HepG2 (cell line): ENCODE measurements at regions not wholly inside any gene's neighbourhood (a gene's known extent, or its start where the extent isn't known, plus 50 kb on each side); places are given as distances from the start of the nearest gene placed in this dataset.

Experiments used
- CBX1 ChIP-seq: IDR thresholded peaks from one replicate; pipeline ENCODE4 v1.6.1; 2016; ENCODE audit warnings: antibody characterized with exemption, low read depth
- CEBPZ ChIP-seq: IDR thresholded peaks from 2 replicates; pipeline ENCODE4 v1.6.1; 2012; ENCODE audit warnings: low read length, improper control_type of control experiment
- MLXIP ChIP-seq: sonication (generic); formaldehyde crosslinking; IDR thresholded peaks from 2 replicates; pipeline ENCODE4 v1.9.0; 2021; ENCODE audit warnings: missing genetic modification reagents, borderline replicate concordance
- NFKBIZ ChIP-seq: IDR thresholded peaks from 2 replicates; pipeline ENCODE4 v1.6.1; 2018; ENCODE audit warnings: missing genetic modification reagents, missing compliant biosample characterization
- POLR2AphosphoS5 ChIP-seq: IDR thresholded peaks from 2 replicates; pipeline ENCODE4 v1.6.1; 2012; ENCODE audit warnings: low read depth, low read length
- TSC22D2 ChIP-seq: sonication (generic); formaldehyde crosslinking; IDR thresholded peaks from 2 replicates; pipeline ENCODE4 v1.5.1; 2020; ENCODE audit warnings: missing genetic modification reagents, mild to moderate bottlenecking, borderline replicate concordance
- U2AF1 ChIP-seq: fragments of 200-400 bp; formaldehyde crosslinking; optimal IDR thresholded peaks from 2 replicates; pipeline ENCODE3; 2017; ENCODE audit warnings: mild to moderate bottlenecking, low read depth, low read length
- TF ChIP-seq, protein P1 (sequence below): IDR thresholded peaks from 2 replicates; pipeline ENCODE4 v1.6.1; 2016; ENCODE audit warnings: control low read depth
- TF ChIP-seq, protein P2 (sequence below): sonication (generic); formaldehyde crosslinking; IDR thresholded peaks from 2 replicates; pipeline ENCODE4 v1.5.0; 2020; ENCODE audit warnings: mild to moderate bottlenecking, missing genetic modification reagents, borderline replicate concordance

- TF ChIP-seq CEBPZ (no peak), MLXIP (CRISPR knock-in tag) (no peak), U2AF1 (no peak), POLR2AphosphoS5 (no peak), TSC22D2 (CRISPR knock-in tag) (no peak), NFKBIZ (no peak), CBX1 (no peak)
- TF ChIP-seq, protein P1, sequence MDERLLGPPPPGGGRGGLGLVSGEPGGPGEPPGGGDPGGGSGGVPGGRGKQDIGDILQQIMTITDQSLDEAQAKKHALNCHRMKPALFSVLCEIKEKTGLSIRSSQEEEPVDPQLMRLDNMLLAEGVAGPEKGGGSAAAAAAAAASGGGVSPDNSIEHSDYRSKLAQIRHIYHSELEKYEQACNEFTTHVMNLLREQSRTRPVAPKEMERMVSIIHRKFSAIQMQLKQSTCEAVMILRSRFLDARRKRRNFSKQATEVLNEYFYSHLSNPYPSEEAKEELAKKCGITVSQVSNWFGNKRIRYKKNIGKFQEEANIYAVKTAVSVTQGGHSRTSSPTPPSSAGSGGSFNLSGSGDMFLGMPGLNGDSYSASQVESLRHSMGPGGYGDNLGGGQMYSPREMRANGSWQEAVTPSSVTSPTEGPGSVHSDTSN (CRISPR knock-in tag) = no peak
- TF ChIP-seq, protein P2, sequence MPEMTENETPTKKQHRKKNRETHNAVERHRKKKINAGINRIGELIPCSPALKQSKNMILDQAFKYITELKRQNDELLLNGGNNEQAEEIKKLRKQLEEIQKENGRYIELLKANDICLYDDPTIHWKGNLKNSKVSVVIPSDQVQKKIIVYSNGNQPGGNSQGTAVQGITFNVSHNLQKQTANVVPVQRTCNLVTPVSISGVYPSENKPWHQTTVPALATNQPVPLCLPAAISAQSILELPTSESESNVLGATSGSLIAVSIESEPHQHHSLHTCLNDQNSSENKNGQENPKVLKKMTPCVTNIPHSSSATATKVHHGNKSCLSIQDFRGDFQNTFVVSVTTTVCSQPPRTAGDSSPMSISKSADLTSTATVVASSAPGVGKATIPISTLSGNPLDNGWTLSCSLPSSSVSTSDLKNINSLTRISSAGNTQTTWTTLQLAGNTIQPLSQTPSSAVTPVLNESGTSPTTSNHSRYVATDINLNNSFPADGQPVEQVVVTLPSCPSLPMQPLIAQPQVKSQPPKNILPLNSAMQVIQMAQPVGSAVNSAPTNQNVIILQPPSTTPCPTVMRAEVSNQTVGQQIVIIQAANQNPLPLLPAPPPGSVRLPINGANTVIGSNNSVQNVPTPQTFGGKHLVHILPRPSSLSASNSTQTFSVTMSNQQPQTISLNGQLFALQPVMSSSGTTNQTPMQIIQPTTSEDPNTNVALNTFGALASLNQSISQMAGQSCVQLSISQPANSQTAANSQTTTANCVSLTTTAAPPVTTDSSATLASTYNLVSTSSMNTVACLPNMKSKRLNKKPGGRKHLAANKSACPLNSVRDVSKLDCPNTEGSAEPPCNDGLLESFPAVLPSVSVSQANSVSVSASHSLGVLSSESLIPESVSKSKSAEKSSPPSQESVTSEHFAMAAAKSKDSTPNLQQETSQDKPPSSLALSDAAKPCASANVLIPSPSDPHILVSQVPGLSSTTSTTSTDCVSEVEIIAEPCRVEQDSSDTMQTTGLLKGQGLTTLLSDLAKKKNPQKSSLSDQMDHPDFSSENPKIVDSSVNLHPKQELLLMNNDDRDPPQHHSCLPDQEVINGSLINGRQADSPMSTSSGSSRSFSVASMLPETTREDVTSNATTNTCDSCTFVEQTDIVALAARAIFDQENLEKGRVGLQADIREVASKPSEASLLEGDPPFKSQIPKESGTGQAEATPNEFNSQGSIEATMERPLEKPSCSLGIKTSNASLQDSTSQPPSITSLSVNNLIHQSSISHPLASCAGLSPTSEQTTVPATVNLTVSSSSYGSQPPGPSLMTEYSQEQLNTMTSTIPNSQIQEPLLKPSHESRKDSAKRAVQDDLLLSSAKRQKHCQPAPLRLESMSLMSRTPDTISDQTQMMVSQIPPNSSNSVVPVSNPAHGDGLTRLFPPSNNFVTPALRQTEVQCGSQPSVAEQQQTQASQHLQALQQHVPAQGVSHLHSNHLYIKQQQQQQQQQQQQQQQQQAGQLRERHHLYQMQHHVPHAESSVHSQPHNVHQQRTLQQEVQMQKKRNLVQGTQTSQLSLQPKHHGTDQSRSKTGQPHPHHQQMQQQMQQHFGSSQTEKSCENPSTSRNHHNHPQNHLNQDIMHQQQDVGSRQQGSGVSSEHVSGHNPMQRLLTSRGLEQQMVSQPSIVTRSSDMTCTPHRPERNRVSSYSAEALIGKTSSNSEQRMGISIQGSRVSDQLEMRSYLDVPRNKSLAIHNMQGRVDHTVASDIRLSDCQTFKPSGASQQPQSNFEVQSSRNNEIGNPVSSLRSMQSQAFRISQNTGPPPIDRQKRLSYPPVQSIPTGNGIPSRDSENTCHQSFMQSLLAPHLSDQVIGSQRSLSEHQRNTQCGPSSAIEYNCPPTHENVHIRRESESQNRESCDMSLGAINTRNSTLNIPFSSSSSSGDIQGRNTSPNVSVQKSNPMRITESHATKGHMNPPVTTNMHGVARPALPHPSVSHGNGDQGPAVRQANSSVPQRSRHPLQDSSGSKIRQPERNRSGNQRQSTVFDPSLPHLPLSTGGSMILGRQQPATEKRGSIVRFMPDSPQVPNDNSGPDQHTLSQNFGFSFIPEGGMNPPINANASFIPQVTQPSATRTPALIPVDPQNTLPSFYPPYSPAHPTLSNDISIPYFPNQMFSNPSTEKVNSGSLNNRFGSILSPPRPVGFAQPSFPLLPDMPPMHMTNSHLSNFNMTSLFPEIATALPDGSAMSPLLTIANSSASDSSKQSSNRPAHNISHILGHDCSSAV (CRISPR knock-in tag) = no peak
Measured at GRCh38 chr12:114750917-114751316, 66.9 kb upstream of the TBX3 start (continued).
